ENCODE measurements at regions not wholly inside any gene's neighbourhood (a gene's known extent, or its start where the extent isn't known, plus 50 kb on each side); places are given as distances from the start of the nearest gene placed in this dataset.
A peak's percentile ranks its signal among the peaks of the same experiment; 100 is the strongest.
"Not testable (repeated sequence)": the region's sequence is repeated elsewhere in the genome, so short reads cannot be mapped to it uniquely, and the experiment has no call there.

GRCh38 chrX:150230952-150231351, 132.2 kb upstream of the MAMLD1 start:
- not testable (repeated sequence) for DNase-seq (ENCODE audit: low read depth in 4 of 4, low spot score in 3 of 4)

GRCh38 chrX:150231368-150231767, 131.7 kb upstream of the MAMLD1 start:
- not testable (repeated sequence) for DNase-seq (ENCODE audit: low read depth in 4 of 4, low spot score in 3 of 4)

- DNase-seq (ENCODE audit: low read depth in 4 of 4, low spot score in 3 of 4) = not testable (repeated sequence)
Measured at GRCh38 chrX:150232222-150232621, 130.9 kb upstream of the MAMLD1 start.

- no peak for DNase-seq (ENCODE audit: low read depth in 4 of 4, low spot score in 3 of 4)
Measured at GRCh38 chrX:150234126-150234525, 129.0 kb upstream of the MAMLD1 start.

- no peak for DNase-seq (ENCODE audit: low read depth in 4 of 4, low spot score in 3 of 4)
Measured at GRCh38 chrX:150236327-150236726, 126.8 kb upstream of the MAMLD1 start.

GRCh38 chrX:150238632-150239382, 124.3 kb upstream of the MAMLD1 start:
- no peak for DNase-seq (ENCODE audit: low read depth in 4 of 4, low spot score in 3 of 4)

GRCh38 chrX:150239946-150240642, 123.0 kb upstream of the MAMLD1 start:
- no peak for DNase-seq (ENCODE audit: low read depth in 4 of 4, low spot score in 3 of 4)

- no peak for DNase-seq (ENCODE audit: low read depth in 4 of 4, low spot score in 3 of 4)
Measured at GRCh38 chrX:150240643-150240970, 122.5 kb upstream of the MAMLD1 start.

GRCh38 chrX:150253959-150254620, 109.0 kb upstream of the MAMLD1 start:
- no peak for DNase-seq (ENCODE audit: low read depth in 4 of 4, low spot score in 3 of 4)

GRCh38 chrX:150254909-150255308, 108.2 kb upstream of the MAMLD1 start:
- DNase-seq (ENCODE audit: low read depth in 4 of 4, low spot score in 3 of 4) = no peak

GRCh38 chrX:150255441-150256296, 107.4 kb upstream of the MAMLD1 start:
- no peak for DNase-seq (ENCODE audit: low read depth in 4 of 4, low spot score in 3 of 4)

GRCh38 chrX:150256297-150256650, 106.8 kb upstream of the MAMLD1 start:
- no peak for DNase-seq (ENCODE audit: low read depth in 4 of 4, low spot score in 3 of 4)

- no peak for DNase-seq (ENCODE audit: low read depth in 4 of 4, low spot score in 3 of 4)
Measured at GRCh38 chrX:150257353-150258175, 105.6 kb upstream of the MAMLD1 start.

GRCh38 chrX:150258176-150258425, 105.0 kb upstream of the MAMLD1 start:
- DNase-seq (ENCODE audit: low read depth in 4 of 4, low spot score in 3 of 4) = no peak

GRCh38 chrX:150258463-150259430, 104.4 kb upstream of the MAMLD1 start:
- DNase-seq (ENCODE audit: low read depth in 4 of 4, low spot score in 3 of 4) = no peak

- DNase-seq (ENCODE audit: low read depth in 4 of 4, low spot score in 3 of 4) = no peak
Measured at GRCh38 chrX:150262456-150262855, 100.7 kb upstream of the MAMLD1 start.

- DNase-seq (ENCODE audit: low read depth in 4 of 4, low spot score in 3 of 4) = no peak
Measured at GRCh38 chrX:150268839-150269355, 94.2 kb upstream of the MAMLD1 start.

GRCh38 chrX:150269605-150270254, 93.4 kb upstream of the MAMLD1 start:
- peak; percentile 5 to 17 (median 8) for DNase-seq (ENCODE audit: low read depth in 4 of 4, low spot score in 3 of 4)

Measured in left renal pelvis (tissue), 4 donors.